Esophagus muscularis mucosa (tissue), 3 donors: ENCODE measurements at regions not wholly inside any gene's neighbourhood (a gene's known extent, or its start where the extent isn't known, plus 50 kb on each side); places are given as distances from the start of the nearest gene placed in this dataset.

Experiments used
- CTCF ChIP-seq, 3 experiments: fragments of 200-600 bp in 2 of 3; fragments of 450-650 bp in 1 of 3; sonication (generic) in 2 of 3; IDR thresholded peaks; one replicate each; pipeline ENCODE4 v1.5.1; 2017 to 2019; ENCODE audit warnings: antibody characterized with exemption in 3 of 3, mild to moderate bottlenecking in 2 of 3, moderate library complexity in 1 of 3
- POLR2AphosphoS5 ChIP-seq, 2 donors: sonication (generic); formaldehyde crosslinking; IDR thresholded peaks; one replicate each; pipeline ENCODE4 v1.6.1; 2017; ENCODE audit warnings: antibody characterized with exemption in 2 of 2

GRCh38 chr12:131530041-131530332 lies 180.9 kb upstream of the SFSWAP start:
- no peak for TF ChIP-seq POLR2AphosphoS5 (IDR thresholded peaks at IDR 0.05)
- TF ChIP-seq CTCF (IDR thresholded peaks at IDR 0.05), result no peak
